Liver (tissue), 3 donors: ENCODE measurements at regions not wholly inside any gene's neighbourhood (a gene's known extent, or its start where the extent isn't known, plus 50 kb on each side); places are given as distances from the start of the nearest gene placed in this dataset.

ENCODE experiments used
- ATF3 ChIP-seq: IDR thresholded peaks from 2 replicates; pipeline ENCODE4 v1.6.1; 2016; ENCODE audit warnings: antibody characterized with exemption
- CTCF ChIP-seq: fragments of 150-350 bp; IDR thresholded peaks from 2 replicates; pipeline ENCODE4 v1.5.1; 2017; ENCODE audit warnings: improper control_type of control experiment, low read depth, low read length; ENCODE audit not compliant: missing input control
- JUND ChIP-seq, 2 donors: IDR thresholded peaks; 2 replicates each; pipeline ENCODE4 v1.6.1; 2016; ENCODE audit warnings: antibody characterized with exemption in 2 of 2
- MAX ChIP-seq: IDR thresholded peaks from 2 replicates; pipeline ENCODE4 v1.6.1; 2016; ENCODE audit warnings: antibody characterized with exemption
- RAD21 ChIP-seq, 2 donors: IDR thresholded peaks; 2 replicates each; pipeline ENCODE4 v1.6.1; 2016; ENCODE audit warnings: antibody characterized with exemption in 2 of 2, mild to moderate bottlenecking in 2 of 2
- REST ChIP-seq: IDR thresholded peaks from 2 replicates; pipeline ENCODE4 v1.6.1; 2016; ENCODE audit warnings: antibody characterized with exemption, mild to moderate bottlenecking
- RXRA ChIP-seq, 2 donors: IDR thresholded peaks; 2 replicates each; pipeline ENCODE4 v1.6.1; 2017 to 2018; ENCODE audit warnings: antibody characterized with exemption in 2 of 2, mild to moderate bottlenecking in 1 of 2
- SP1 ChIP-seq: IDR thresholded peaks from 2 replicates; pipeline ENCODE4 v1.6.1; 2018; ENCODE audit warnings: antibody characterized with exemption, mild to moderate bottlenecking
- YY1 ChIP-seq: IDR thresholded peaks from 2 replicates; pipeline ENCODE4 v1.6.1; 2016; ENCODE audit warnings: antibody characterized with exemption, mild to moderate bottlenecking
- donor health status: healthy.
- donor health status: healthy.

- TF ChIP-seq CTCF (no peak), REST (no peak), YY1 (no peak), JUND (IDR thresholded peaks at IDR 0.05) (no peak), RXRA (IDR thresholded peaks at IDR 0.05) (no peak), RAD21 (IDR thresholded peaks at IDR 0.05) (no peak), SP1 (no peak), ATF3 (no peak), MAX (no peak)
Observed at GRCh38 chr4:128387600-128388351, 100.2 kb upstream of the PGRMC2 start.
